Stimulated activated CD4-positive, alpha-beta T cell treated with anti-CD3 and anti-CD28 coated beads, Interleukin-12 subunit alpha, Interleukin-12 subunit beta, amount 100 ng/mL, for 48 hours (primary cell): ENCODE measurements at regions not wholly inside any gene's neighbourhood (a gene's known extent, or its start where the extent isn't known, plus 50 kb on each side); places are given as distances from the start of the nearest gene placed in this dataset.

ENCODE experiments used
- DNase-seq, 3 donors: peaks; one replicate each; pipeline ENCODE4 v3.0.0-alpha.2; 2020; ENCODE audit warnings: low read depth in 2 of 3, low spot score in 1 of 3

DNA sequence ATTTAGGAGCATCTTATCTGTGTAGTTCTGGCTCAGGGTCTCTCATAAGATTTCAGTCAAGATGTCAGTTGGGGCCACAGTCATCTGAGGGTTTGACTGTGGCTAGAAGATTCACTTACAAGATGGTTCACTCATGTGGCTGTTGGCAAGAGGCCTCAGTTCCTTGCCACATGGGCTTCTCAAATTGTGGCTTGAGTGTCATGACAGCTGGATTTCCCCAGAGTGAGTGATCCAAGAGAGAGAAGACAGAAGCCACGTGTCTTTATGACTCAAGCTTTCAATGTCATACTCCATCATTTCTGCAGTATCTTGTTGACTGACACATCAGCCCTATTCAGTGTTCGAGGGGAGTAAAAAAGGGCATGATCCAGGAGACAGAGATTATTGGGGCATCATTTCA is 131.3 kb upstream of the AP1S2 start:
- DNase-seq: peak; percentile 3 to 37 (median 21)

DNA sequence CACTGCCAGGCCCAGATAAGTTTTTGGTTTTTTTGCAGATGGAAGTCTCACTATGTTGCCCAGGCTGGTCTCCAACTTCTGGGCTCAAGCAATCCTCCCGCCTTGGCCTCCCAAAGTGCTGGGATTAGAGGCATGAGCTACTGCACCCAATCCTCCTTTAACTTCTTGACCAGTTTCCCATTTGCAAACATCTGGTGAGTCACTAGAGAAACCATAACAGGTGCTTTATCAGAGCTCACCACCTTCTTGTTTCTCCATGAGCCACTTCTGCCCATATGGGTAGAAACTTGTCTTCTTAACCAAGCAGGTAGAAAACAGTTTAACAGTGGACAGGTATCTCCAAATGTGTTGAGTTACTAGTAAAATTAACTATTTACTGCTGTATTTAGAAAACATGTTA is 128.4 kb upstream of the AP1S2 start:
- no peak for DNase-seq

DNA sequence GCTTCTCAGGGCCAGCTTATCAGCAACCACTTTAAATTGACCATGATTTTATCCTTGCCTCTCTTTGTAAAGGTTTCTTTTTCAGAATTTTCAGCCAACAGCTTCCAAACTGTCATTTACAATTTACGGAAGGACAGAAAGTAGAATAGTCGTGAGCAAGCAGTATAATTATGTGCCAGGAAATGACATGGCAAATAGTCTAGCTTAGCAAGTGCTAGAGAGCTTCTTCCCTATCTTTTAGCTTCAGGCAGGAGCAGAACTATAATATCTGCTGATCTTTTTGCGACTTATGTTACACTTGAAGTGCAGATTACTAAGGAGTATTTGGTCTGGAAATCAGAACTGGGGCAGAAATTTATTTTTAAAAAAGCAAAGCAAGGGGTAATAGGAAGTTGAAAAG is 123.0 kb upstream of the AP1S2 start:
- DNase-seq: no peak

DNA sequence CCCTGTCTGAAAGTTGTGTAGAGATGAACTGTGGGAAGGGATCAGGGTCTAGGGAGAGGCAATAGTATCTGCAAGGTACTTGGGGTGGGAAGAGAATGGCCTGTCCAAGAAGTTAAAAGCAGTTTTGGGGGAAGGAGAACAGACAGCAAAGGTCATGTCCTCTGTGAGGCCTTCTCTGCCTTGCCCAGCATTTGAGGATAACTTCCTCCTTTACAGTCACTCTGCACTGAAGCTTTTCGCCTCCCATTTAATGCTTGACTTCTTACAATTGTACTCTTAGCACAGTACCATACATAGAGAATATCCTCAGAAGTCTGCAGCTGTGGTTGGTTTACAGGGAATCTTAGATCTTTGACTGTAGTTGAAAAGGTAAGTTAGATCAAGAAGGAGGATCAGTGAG is 121.8 kb upstream of the AP1S2 start:
- DNase-seq: no peak

DNA sequence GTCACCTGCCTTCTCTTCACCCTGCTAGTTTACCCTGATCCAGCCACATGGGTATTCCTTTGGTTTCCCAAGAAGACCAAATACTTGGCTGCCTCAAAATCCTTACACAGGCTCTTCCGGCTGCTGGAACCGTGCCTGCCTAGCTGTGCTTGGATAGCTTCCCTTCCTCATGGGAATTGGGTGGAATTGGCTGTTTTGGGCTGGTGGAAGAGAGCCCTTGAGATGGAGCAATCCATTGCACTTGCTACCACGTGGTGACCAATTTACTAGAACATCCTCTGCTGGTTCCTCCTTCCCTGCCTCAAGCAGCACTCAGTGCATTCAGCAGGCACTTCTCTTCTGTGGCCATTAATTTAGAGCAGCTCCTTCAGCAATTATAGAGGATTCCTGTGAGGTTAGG is 119.3 kb upstream of the AP1S2 start:
- DNase-seq: no peak

DNA sequence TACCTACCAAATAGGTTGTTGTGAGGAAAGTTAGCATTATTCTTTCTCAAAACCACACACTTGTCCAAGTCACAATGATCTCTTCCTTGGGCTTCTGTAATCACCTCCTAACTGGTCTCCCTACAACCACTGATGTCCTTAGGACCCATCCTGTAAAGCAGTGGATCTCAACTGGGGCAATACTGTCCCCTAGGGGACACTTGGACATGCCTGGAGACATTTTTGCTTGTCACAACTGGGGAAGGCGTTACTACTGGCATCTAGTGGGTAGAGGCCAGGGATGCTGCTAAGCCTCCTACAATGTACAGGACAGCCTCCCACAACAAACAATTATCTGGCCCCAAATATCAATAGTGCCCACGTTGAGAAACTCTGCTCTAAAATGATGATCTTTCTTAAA is 118.7 kb upstream of the AP1S2 start:
- DNase-seq: peak; percentile 0 to 3 (median 0)

GRCh38 chrX:15971696-15972095 is 117.1 kb upstream of the AP1S2 start:
- no peak for DNase-seq

GRCh38 chrX:15963858-15964257 is 109.2 kb upstream of the AP1S2 start:
- DNase-seq: no peak

GRCh38 chrX:15960237-15960636 is 105.6 kb upstream of the AP1S2 start:
- DNase-seq: no peak

DNA sequence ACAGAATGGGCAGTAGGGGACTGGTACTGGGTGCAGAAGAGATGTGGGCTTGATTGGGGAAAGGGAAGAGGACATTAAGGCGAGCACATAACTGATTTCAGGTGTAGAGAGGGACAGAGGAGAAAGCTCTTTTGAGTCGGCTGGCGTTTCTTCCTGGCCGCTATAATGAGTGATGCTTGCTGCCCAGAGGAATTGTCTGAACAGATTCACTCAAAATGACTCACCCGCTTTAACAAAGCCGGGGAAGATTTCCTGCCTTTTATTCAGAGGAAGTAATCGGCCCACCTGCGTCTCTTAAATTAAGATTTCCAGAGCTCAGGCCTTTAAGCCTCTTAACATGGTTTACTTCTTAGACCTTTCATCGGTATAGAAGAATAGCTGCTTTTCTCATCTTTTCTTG is 102.1 kb upstream of the AP1S2 start:
- no peak for DNase-seq

DNA sequence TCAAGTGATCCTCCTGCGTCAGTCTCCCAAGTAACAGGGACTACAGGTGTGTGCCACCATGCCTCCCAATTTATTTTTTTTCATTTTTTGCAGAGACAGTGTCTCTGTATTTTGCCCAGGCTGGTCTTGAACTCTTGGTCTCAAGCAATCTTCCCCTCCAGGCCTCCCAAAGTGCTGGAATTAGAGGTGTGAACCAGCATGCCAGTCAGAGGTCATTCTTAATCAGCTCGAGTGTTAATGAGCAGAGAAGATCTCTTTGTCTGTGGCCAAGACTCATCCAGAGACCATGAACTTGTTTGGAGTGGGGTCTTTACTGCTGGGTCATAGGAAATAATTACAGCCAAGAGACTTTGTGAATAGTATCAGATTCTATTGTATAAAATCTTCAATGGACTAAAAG is 99.2 kb upstream of the AP1S2 start:
- no peak for DNase-seq

- DNase-seq: no peak
Measured at GRCh38 chrX:15952212-15952611, 97.6 kb upstream of the AP1S2 start.

DNA sequence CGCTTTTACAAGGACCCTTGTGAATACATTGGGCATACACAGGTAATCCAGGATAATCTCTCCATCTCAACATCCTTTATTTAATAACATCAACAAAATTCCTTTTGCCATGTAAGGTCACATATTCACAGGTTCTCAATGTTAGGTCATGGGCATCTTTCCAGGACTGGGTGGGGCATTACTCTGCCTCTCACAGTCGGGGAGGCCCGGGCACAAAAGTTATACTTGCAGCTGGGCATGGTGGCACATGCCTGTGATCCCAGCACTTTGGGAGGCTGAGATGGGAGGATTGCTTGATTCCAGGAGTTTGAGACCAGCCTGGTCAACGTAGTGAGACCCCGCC is 93.7 kb upstream of the AP1S2 start:
- no peak for DNase-seq

DNA sequence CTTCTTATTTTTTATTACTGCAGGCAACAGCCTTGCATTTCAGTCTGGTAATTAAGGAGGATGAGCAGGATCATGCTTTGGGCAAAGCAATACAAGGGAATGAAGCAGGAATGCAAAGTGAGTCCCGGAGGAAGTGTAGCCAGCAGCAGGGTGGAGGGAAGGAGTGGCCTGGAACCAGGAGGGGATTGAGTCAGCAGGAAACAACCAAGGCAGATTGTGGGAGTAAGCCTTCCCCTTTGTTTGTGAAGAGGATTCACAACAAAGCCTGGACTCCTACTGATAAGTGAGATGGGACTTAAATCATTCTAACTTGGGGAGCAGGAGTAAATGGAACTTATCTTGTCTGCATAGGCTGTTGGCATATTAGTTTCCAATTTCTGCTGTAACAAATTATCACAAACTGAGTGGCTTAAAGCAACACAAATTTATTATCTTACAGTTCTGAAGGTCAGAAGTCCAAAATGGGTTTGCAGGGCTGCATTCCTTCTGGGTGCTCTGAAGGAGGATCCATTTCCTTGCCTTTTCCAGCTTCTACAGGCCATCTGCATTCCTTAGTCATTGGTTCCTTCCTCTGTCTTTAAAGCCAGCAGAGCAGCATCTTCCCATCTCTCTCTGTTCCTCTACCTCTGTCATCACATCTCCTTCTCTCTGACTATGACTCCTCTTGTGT is 93.2 kb upstream of the AP1S2 start:
- DNase-seq: no peak

GRCh38 chrX:15946783-15947580 is 92.4 kb upstream of the AP1S2 start:
- DNase-seq: peak in 1 of 3 donors; percentile 0

DNA sequence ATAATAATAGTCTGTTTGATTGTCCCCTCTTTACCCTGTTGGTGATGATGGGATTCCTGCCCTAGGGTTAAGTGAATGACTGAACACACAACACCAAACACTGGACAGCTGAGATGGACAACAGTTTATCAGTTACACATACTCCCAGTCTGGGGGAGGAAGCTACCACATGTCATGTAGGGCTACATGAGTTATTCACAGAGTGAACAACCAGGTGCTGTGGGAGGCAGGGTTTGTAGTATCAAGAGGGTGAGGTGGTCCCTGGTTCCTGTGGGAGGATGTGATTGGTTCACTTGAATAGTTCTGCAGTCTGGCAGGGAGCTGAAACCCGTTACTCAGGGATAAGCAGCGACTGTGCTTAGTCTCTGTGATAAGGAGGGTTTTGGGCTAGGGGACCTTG is 88.8 kb upstream of the AP1S2 start:
- DNase-seq: no peak

DNA sequence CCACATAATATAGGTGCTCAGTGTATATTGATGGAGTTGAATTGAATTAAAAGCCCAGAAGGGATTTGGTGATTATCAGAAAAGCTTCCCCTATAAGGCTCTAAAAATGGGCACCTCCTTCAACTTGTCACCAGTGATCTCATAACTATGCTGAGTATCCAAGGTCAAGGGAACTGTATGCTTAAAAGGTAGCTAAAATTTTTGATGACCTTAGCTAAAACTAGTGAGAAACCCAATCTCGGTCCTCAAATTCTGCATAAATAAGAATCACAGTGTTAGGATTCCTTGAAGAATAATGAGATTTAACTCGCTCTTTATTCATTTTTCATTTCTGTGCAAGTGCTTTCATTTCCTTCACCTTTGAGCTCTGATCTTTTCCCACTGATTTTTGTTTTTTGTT is 87.7 kb upstream of the AP1S2 start:
- no peak for DNase-seq

GRCh38 chrX:15939737-15940136 is 85.1 kb upstream of the AP1S2 start:
- no peak for DNase-seq

DNA sequence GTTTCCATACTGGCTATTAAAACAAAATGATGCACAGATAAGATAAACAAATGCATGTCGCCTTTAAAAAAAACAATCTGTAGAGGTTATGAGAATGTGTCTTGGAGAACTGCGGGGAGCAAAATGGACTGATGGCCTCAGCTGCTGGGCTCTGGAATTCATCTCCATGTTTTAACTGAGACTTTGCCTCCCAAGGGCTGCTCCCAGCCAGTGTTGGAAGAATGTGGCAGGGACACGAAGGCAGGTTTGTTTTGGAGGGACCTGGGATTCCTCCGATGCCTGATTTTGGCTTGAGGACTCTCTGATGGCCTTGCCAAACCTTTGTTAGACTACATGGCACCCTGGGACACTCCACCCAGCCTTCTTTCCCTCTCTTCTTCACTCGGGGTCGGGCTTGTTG is 83.5 kb upstream of the AP1S2 start:
- DNase-seq: no peak

- DNase-seq: no peak
Measured at GRCh38 chrX:15931362-15931761, 76.7 kb upstream of the AP1S2 start.

DNA sequence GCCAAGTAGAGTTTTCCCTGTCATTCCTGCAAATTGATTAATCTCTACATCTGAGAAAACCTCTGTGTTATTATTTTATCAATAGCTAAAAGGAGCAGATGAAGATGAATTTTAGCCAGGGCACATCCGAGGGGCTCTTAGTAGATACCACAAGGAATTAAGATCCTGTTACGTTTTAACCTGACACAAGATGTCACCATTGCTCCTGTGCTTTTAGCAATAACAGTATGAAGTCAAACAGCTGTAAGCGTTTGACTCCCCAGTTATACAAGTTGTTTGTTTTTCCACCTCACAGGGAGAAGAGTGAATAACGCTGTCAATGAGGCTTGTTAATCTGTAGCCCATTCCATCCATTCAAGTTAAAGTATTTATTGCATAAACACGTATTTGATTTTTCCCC is 76.0 kb upstream of the AP1S2 start:
- no peak for DNase-seq

GRCh38 chrX:15929194-15929593 is 74.6 kb upstream of the AP1S2 start:
- no peak for DNase-seq

DNA sequence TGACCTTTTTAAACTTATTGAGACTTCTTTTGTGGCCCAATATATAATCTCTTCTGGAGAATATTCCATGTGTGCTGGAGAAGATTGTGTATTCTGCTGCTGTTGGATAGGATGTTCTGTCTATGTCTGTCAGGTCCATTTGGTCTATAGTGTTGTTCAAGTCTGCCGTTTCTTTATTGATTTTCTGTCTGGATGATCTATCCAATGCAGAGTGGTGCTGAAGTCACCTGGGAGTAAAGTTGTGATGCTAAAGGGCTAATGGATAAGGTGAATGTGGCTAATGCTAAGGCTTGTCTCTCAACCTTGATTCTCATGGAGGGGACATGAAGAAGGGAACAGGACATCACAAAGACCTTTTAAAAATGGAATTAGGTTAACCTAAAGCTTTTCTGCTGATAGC is 72.0 kb upstream of the AP1S2 start:
- no peak for DNase-seq
